ENCODE measurements at regions not wholly inside any gene's neighbourhood (a gene's known extent, or its start where the extent isn't known, plus 50 kb on each side); places are given as distances from the start of the nearest gene placed in this dataset.

- ChIA-PET CTCF (no interaction called here), POLR2A (no interaction called here)
- DNase-seq (ENCODE audit: extremely low spot score) = no peak
- no peak for TF ChIP-seq CTCF (IDR thresholded peaks at IDR 0.05; ENCODE audit: control extremely low read depth, extremely low read depth, low read depth, missing control alignments)
Measured at GRCh38 chr2:83142934-83143333, 1316.1 kb downstream of the SUCLG1 start.

GRCh38 chr2:83115606-83116005, 1343.5 kb downstream of the SUCLG1 start:
- CTCF ChIA-PET = no interaction called here
- no peak for DNase-seq (ENCODE audit: extremely low spot score)
- POLR2A ChIA-PET = no interaction called here
- no peak for TF ChIP-seq CTCF (IDR thresholded peaks at IDR 0.05; ENCODE audit: control extremely low read depth, extremely low read depth, low read depth, missing control alignments)

GRCh38 chr2:83115155-83115554, 1343.9 kb downstream of the SUCLG1 start:
- POLR2A ChIA-PET = no interaction called here
- CTCF ChIA-PET = no interaction called here
- no peak for DNase-seq (ENCODE audit: extremely low spot score)
- no peak for TF ChIP-seq CTCF (IDR thresholded peaks at IDR 0.05; ENCODE audit: control extremely low read depth, extremely low read depth, low read depth, missing control alignments)

- no peak for TF ChIP-seq CTCF (IDR thresholded peaks at IDR 0.05; ENCODE audit: control extremely low read depth, extremely low read depth, low read depth, missing control alignments)
- POLR2A ChIA-PET = no interaction called here
- no peak for DNase-seq (ENCODE audit: extremely low spot score)
- CTCF ChIA-PET = interaction anchor here (1.2 kb wide), 1 partner anchor 126 kb away, joined by 3 read pairs; no protein-coding TSS in a partner anchor
Measured at GRCh38 chr2:83113953-83114352, 1345.1 kb downstream of the SUCLG1 start.

GRCh38 chr2:83112858-83113257, 1346.2 kb downstream of the SUCLG1 start:
- no peak for DNase-seq (ENCODE audit: extremely low spot score)
- ChIA-PET CTCF (no interaction called here), POLR2A (no interaction called here)

GRCh38 chr2:83109284-83109683, 1349.8 kb downstream of the SUCLG1 start:
- TF ChIP-seq CTCF (IDR thresholded peaks at IDR 0.05; ENCODE audit: control extremely low read depth, extremely low read depth, low read depth, missing control alignments) = no peak
- no peak for DNase-seq (ENCODE audit: extremely low spot score)
- CTCF ChIA-PET = no interaction called here
- POLR2A ChIA-PET = no interaction called here

More at GRCh38 chr2:83112858-83113257, 1346.2 kb downstream of the SUCLG1 start:
- TF ChIP-seq CTCF (IDR thresholded peaks at IDR 0.05; ENCODE audit: control extremely low read depth, extremely low read depth, low read depth, missing control alignments) = no peak

GRCh38 chr2:83106853-83107252, 1352.2 kb downstream of the SUCLG1 start:
- ChIA-PET CTCF (no interaction called here), POLR2A (no interaction called here)
- DNase-seq (ENCODE audit: extremely low spot score) = no peak
- TF ChIP-seq CTCF (IDR thresholded peaks at IDR 0.05; ENCODE audit: control extremely low read depth, extremely low read depth, low read depth, missing control alignments) = no peak
